NCI-H82 treated with DMSO at 0.1 percent for 48 hours (cell line): ENCODE measurements at regions not wholly inside any gene's neighbourhood (a gene's known extent, or its start where the extent isn't known, plus 50 kb on each side); places are given as distances from the start of the nearest gene placed in this dataset.

Source experiments
- DNase-seq: peaks from one replicate; lab custom pipeline; 2025; ENCODE audit not compliant: unreplicated experiment; lab: John Stamatoyannopoulos, UW

DNA sequence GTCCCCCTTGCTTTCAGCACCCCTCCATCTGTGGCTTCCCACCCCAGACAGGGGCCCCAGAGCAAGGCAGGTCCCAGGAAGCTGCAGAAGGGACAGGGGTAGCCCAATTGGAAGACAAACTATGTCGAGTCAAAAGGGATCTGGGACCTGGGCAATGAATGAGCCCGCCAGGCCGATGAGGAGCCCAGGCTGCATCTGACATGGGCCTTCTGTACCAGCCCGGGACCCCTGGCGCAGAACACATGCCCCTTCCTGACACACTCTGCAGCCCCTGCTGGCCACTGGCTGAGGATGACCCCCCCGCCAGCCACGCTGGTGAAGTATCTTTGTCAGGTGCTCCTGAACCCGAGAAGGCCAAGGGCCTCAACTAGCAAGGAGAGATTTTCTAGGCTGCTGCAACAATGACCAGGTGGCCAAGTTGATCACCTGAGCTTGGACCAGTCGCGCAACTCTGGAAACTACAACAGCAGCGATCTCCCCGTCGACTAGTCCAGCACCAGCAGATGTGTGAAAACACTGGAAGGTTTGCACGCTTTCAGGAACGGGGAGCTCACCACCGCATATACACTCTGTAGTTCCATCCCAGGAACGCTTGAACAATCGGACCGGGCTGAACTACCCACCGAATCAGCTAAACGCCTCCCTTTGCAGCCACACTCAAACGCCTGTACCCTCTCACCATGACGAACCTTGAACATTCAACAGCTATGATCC is 119.0 kb downstream of the NCOR2 start:
- DNase-seq = no peak

DNA sequence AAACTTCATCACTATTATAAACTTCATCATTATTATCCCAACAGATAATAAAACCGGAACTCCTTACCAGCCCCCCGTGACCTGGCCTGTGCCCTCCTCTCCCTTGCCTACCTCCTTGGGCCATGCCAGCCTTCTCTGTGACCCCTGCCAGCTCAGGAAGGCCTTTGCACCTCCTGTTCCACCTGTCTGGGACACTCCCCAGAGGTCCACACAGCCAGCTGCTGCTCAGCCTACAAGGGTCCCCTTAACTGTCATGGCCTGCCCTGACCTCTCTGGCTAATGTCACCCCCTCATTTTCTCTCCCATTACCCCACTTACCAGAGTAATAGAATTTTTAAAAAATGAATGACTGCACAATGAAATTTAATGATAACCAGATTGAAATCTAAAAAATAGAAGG is 121.0 kb downstream of the NCOR2 start:
- DNase-seq = no peak

DNA sequence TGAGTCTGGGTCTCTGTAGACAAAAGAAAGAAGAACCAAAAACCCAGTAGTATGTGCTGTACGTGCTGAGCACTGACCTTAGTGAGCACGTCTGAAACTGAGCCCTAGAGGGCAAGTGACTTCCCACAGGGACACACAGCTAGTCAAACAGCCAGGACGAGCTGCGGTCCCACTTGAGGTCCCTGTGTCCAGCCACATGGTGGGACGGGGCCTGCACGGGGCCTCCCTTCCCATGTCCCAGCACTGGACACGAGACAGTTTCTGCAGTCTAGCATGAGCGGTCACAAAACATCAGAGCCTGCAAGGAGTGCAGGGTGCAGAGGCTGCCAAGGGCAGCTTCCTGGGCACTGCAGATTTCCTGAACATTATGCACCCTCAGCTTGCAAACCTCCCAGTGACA is 121.6 kb downstream of the NCOR2 start:
- DNase-seq = no peak

DNA sequence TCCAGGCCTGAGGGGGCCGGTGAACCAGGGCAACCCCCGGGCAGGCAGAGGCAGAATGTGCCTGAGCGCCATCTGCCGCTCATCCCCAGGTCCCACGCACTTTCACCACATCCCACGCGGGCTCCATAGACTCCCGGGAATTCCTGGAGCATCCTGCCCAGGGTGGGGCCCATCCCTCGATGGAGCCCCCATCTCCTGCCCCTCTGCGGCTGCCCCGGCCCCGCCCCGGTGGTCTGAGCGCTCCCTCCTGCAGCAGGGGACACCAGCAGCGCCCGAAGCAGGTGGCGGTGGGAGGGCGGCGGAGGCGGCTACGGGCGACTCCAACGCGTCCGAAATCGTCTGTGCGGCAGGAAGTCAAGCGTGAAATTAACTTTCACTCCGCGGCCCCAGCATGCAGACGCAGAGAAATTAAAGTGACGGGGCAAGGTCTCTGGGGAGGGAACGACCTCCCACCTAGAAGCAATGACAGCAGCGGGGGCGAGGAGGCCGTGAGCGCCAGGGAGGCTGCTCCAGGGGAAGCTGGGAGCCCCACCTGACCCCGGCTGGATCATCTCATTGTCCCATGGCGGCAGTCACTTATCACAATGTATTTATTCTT is 122.2 kb downstream of the NCOR2 start:
- no peak for DNase-seq

DNA sequence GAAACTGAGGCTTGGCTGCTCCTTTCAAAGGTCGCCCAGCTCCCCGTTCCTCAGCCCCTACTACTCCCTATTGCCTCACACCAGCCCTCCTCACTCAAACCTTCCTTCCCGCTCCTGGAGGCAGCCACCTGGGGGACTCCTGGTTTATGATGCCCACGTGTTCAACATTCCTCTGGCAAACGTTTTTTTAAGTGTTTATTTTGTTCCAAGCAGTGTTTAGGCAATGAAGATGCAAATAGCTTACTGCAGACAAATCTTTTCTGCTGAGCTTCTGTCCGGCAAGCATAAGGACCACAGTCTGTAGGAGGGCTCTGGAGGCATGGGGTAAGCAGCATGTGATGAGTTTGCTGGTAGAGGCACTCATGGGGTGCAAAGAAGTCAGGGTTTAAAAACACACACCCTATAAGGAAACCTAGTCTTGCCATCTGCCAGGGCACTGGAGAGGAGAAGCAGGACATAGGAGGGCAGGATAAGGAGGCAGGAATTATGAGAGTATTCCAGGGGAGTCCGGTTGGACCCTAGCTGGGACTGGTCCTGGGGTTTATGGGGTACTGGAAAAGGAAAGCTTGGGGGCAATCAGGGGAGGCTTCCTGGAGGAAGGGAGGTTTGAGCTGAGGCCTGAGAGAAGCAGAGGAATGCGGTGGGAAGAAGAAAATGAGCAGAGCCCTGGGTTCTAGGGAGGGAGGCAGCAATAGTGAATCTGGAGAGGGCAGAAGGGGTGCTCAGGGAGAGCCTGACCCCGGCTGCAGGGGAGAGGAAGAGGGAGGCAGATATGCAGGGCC is 123.3 kb downstream of the NCOR2 start:
- no peak for DNase-seq

DNA sequence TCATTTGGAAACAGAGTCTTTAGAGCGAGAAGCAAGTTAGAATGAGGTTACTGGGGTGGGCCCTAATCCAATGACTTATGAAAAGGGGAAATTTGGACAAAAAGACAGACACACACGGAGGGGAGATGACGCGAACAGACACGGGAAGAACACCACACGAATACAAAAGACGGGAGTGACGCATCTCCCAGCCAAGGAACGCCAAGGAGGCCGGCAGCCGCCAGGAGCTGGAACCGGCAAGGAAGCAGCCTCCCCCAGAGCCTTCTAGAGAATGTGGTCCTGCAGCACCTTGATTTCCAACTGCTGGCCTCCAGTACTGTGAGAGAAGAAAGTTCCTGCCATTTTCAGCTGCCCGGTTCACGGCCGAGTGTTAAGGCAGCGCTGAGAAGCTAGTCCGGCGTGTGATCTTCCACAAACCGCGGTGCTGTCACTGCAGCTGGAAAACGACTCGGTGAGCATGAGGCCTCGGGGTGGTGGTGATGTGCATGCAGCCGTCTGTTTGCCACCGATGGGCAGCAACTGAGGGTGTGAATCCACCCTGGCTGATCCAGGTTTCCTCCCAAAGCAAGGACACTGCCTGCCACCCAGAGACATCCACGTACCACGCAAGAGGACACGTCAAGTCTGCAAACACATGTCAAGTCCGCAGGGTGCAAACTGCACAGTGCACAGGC is 124.5 kb downstream of the NCOR2 start:
- DNase-seq = no peak

DNA sequence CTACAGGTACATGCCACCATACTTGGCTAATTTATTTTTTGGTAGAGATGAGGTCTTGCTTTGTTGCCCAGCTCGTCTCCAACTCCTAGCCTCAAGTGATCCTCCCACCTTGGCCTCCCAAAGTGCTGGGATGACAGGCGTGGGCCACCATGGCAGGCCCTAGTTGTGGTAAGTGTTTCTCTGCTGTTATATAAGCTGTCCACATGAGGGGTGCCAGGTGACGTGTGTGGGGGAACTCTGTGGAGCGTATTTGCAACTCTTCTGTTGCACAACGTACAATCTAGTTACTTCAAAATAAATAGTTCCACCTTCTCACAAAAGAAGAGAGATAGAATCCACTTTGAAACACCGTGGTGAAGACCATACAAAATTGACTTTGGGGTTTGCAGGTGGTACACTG is 125.1 kb downstream of the NCOR2 start:
- no peak for DNase-seq

DNA sequence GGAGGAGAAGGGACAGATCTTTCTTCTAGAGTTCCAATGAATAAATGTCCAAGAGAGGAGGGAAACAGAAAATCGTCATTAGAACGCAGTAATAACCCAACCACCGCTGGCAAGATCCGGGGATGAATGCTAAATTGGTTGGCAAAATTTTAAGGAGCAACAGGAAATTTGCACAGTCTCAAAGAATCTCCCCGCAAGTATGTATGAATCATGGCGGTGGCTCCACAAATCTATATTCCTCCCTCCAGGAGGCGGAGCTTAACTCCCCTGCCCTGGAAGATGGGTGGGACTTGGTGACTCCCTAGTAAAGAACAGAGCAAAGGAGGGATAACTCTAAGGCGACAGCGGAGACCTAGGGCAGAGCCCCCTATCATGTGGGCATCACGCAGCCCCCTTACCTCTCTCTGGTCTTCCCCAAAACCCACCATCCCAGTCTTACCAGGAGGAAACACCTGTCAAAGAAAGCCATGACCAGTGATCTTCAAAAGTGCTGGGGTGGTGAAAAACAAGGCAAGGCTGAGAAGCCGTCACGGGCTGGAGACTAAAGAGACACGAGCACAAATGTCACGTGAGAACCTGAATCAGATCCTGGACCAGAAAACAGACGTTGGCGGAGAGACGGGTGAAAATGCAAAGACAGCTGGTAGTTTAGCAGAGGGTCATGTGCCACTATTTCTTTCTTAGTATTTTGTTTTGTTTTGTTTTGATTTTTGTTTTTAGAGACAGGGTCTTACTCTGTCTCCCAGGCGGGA is 125.8 kb downstream of the NCOR2 start:
- DNase-seq = no peak

DNA sequence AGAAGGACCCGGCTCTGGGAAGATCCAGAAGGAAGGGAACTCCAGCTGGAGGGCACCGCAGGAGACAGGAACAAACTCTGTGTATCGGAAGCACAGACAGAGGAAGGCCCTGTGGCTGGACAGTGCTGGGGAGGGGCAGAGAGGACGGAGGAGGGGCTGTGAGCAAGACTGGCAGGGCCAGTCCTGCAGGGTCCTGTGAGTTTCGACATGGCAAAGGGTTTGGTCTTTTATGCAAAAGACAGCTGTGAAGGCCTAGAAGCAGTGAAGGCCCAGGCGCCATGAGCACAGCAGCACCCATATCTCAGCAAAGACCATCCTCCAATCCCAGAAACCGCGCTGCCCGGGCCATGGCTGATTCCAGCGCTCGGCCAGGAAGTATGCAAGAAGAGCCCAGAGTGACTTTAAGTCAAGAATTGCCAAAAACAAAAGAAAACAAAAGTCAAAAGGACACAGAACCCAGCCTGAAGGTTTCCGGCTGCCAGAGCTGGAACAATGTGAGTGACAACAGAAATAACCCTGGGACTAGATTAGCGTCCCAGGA is 126.5 kb downstream of the NCOR2 start:
- no peak for DNase-seq

DNA sequence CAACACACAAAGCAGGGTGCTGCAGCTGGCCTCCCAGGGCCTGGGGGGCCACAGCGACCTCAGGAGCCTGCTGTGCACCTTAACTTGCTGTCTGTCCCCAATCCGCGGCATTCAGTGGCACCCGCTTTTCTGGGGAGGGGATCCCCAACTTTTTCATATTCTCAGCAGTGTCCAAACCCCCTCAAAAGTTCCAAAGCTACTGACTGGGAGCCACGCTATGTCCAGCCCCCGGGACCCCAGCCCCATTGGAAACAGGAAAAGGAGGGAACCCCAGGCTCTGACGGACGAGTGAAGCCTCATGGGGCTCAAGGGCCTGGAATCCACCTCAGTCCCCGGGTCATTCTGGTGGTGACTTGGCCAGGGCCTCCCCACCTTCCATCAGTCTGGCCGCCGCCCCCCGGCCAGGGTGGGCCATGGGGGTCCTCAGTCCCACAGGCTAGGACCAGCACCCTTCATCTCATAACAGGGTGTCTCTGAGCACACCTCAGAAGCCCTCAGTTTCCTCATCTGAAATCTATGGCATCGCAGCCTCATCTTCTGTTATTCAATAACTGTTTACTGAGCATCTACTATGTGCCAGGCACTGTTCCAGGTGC is 127.3 kb downstream of the NCOR2 start:
- DNase-seq = no peak

DNA sequence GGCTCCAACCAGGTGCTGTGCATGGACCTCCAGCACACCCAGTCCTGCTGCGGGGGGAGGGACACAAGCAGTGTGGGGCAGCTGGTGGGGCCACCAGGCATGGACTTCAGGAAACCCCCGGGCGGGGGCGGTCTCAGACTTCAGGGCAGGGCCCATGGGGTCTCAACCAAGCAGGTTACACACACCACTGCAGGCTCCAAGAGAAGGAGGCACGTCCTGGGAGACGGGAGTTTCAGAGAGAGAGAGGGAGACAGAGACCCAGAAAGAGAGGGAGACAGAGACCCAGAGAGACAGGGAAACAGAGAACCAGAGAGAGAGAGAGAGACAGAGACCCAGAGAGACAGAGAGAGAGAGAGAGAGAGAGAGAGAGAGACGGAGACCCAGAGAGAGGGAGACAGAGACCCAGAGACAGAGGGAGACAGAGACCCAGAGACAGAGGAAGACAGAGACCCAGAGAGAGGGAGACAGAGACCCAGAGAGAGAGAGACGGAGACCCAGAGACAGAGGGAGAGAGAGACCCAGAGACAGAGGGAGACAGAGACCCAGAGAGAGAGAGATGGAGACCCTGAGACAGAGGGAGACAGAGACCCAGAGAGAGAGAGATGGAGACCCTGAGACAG is 128.9 kb downstream of the NCOR2 start:
- no peak for DNase-seq

DNA sequence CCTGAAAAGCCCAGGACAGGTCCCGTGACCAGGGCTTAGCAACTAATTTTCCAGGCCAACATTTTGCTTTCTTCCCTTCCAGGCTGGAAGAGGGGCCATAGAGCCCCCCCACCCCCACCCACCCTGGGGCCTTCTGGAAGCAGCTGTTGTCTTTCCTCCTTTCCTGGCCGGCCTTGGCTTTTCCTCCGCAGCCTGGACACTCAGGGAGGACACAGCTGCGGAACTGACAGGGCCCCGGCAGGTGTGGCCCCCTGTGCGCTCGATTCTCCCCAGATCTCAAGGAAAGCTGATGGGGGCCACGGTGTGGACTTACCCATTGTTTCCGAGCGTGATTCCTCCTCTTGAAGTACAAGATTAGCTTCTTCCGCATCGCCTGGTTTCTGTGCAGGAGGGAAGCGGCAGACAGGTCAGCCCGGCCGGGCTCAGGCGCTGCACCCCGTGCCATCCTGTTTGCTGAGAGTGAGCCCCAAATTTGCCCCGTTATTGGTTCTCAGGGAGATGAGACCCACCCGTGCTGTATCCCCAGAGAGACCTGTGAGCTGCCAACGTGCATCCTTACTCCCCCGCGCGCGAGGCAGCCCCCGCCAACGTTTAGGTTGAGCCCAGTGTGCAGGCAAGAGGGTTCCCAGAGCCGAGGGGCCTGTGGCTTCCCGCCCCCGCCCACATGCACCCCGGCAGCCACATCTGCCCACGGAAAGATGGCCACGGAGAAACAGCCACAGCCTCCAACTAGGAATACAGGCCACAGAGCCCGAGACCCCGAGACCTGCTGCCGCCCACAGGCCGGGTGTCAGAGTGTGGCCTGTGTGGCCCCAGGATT is 129.6 kb downstream of the NCOR2 start:
- no peak for DNase-seq

DNA sequence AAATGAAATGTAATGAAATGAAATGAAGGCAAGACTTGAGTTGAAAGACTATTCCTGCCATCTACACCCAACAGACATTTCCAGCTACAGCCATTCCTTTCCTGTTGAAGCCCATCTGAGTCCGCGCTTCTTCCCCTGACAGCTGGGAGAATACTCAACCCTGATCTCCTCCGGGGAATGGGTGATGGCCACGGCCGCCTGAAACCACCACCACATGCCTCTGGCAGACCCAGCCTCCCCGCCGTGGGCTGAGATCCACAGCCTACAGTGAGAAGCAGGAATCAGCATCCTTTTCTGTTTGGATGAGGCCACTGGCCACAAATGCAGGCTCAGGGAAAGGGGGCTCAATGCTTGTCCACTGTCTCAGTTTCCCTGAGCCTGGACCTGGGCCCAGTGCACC is 130.3 kb downstream of the NCOR2 start:
- DNase-seq = no peak

DNA sequence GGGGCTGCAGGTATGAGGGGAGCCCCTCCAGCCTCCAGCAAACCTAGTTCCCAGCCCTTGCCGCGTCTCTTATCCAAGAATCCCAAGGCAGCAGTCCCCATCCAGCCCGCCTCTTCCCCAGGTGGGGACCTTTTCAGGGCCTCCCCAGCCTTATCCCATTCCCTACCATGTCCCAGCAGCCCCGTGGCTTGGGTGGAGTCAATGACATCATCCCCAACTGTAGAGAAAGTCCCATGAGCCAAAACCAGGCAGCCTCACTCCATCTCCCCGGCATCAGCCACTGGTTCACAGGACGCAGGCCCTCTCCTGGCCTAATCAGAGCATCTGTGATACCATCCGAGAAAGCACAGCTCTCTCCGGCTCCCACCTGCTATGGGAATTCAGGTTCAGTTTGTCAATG is 131.0 kb downstream of the NCOR2 start:
- DNase-seq = no peak

DNA sequence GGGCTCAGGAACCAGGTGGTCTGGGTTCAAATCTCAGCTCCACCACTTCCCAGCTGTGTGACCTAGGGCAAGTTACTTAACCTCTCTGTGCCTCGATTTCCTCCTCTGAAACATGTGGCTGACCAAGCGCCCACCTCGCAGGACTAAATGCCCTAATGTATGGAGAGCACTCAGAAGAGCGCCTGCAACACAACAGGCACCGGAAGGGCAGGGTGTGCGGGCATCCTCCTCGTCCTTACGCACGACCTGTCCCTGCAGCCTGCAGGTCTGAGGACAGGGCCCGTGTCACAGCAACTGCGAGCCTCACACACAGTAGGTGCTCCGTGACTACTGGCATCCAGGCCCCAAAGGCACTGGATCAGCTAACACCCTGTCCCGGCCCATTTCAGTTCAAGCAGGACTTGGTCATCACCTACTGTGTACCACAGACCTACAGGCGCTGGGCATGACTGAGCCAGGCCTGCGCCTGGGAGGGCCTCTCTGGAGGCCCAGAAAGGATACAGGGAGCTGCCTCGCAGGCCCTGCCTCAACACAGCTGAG is 131.5 kb downstream of the NCOR2 start:
- DNase-seq = no peak

DNA sequence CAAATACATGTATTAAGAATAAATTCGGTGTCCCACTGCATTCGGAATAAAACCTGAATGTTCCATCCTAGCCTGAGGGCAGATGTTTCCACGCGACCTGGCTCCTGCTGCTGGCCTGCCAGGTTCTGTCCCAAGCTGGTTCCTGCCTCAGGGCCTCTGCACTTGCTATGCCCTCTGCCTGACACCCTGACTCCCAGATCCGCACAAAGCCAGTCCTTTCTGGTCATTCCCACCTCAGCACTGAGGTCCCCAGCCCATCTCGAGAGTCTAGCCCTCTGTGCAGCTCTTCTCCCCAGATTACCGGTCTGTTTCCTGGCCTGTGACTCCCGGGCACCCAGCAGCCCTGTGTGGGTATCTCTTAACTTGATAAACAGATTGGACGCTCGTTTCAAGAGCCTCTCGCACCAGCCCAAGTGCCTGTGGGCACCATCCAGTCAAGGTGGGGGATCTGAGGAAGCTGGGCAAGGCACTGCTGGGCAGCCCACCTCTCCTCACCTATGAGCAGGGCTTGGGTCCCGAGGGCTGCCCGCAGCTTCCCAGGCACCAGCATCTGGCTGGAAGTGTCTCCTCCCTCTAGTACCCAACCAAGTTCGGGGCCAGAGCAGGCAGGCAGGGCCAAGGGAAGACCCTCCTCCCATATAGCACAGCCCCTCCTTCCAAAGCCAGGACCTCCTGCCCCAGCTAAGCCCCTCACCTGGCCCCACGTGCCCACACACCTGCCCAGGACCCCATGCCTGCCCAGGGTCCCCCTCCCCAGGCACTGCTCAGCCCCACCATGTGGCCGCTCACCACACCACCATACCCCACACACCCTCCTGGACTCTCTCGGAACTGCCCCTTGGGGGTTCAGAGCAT is 132.2 kb downstream of the NCOR2 start:
- no peak for DNase-seq

DNA sequence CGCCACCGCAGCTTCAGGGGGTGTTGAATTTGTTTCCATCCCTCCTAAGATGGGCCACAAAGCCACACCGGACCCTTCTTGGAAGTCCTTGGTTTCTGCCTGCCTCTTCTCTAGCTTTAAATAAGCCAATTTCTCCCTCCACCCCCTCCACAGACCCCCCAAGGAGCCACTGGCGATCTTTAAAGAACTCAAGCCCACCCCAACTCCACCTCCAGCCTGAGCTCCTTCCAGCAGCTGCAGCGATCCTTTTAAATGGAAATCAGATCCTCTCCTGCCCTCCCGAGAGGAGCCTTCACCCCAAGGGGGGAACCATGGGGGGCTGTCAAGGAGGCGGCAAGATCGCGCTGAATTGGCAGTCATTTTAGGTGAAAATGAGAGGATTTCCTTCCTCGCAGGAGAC is 133.1 kb downstream of the NCOR2 start:
- DNase-seq = no peak

DNA sequence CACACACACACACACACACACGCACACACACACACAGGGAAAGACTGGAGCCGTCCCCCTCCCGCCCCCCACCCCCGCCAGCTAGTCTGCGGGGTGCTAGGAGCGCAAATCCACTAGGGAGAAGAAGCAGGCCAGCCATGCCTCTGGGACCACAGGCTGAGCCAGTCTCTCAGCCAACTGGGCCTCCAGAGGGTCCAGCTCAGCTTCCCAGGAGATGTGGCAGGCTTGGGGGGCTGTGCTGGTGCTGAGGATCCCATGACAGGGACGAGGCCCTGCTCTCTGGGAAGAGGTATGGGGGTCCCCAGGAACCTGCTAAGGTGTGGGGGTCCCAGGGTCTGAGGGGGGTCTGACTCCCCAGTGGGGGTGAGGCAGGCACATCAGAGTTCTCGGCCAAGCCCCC is 133.5 kb downstream of the NCOR2 start:
- DNase-seq = no peak
